A673 (cell line): ENCODE measurements at regions not wholly inside any gene's neighbourhood (a gene's known extent, or its start where the extent isn't known, plus 50 kb on each side); places are given as distances from the start of the nearest gene placed in this dataset.

Experiments
- BruUV-seq: library from RNA; stranded (reverse); fragments of 400-500 nt; replicated peaks from 2 replicates; lab custom pipeline; 2021; lab: Mats Ljungman, UMichigan
- CTCF ChIA-PET: fragments of 300-600 bp; sonication (Branson Sonifier 250); formaldehyde crosslinking; loops from one replicate; lab custom pipeline; 2022; ENCODE audit warnings: antibody characterized with exemption; lab: Charles Lee
- POLR2A ChIA-PET: fragments of 300-600 bp; sonication (Branson Sonifier 250); formaldehyde crosslinking; loops from one replicate; lab custom pipeline; 2022; ENCODE audit warnings: antibody characterized with exemption; ENCODE audit not compliant: low non-redundant PET; lab: Charles Lee
- DNase-seq: peaks from one replicate; pipeline ENCODE4 v3.0.0-alpha.2; 2015; ENCODE audit warnings: low spot score
- H3K27ac ChIP-seq: fragments of 200-600 bp; sonication (generic); 2 replicates; pipeline ENCODE4 v1.5.1; 2016; ENCODE audit warnings: mixed run types, low read depth, mild to moderate bottlenecking, mixed read lengths, antibody characterized with exemption, low read length; ENCODE audit not compliant: poor library complexity, severe bottlenecking
- H3K27me3 ChIP-seq: fragments of 200-600 bp; sonication (generic); replicated peaks from 2 replicates; pipeline ENCODE4 v1.6.1; 2017; ENCODE audit warnings: mixed run types, low read depth, mild to moderate bottlenecking, mixed read lengths, antibody characterized with exemption, low read length; ENCODE audit not compliant: insufficient read depth, poor library complexity
- H3K36me3 ChIP-seq: fragments of 200-600 bp; sonication (generic); 2 replicates; pipeline ENCODE4 v1.6.1; 2016; ENCODE audit warnings: mixed run types, mild to moderate bottlenecking, mixed read lengths, antibody characterized with exemption, low read length; ENCODE audit not compliant: insufficient read depth, poor library complexity, severe bottlenecking
- H3K4me1 ChIP-seq: fragments of 200-600 bp; sonication (generic); 2 replicates; pipeline ENCODE4 v1.6.1; 2017; ENCODE audit warnings: mixed run types, mild to moderate bottlenecking, mixed read lengths, antibody characterized with exemption, low read length; ENCODE audit not compliant: insufficient read depth, poor library complexity, severe bottlenecking
- H3K4me3 ChIP-seq: fragments of 200-600 bp; sonication (generic); 2 replicates; pipeline ENCODE4 v1.5.1; 2016; ENCODE audit warnings: low read depth, mixed run types, mild to moderate bottlenecking, mixed read lengths, low read length; ENCODE audit not compliant: poor library complexity, severe bottlenecking
- H3K9me3 ChIP-seq: fragments of 200-600 bp; sonication (generic); 2 replicates; pipeline ENCODE4 v1.6.1; 2016; ENCODE audit warnings: mixed run types, low read depth, mild to moderate bottlenecking, mixed read lengths, antibody characterized with exemption, low read length; ENCODE audit not compliant: poor library complexity, severe bottlenecking
- EZH2 ChIP-seq: fragments of 200-600 bp; sonication (generic); IDR thresholded peaks from 2 replicates; pipeline ENCODE4 v1.6.1; 2017; ENCODE audit warnings: borderline replicate concordance, low read depth, mild to moderate bottlenecking, mixed read lengths, antibody characterized with exemption, low read length; ENCODE audit not compliant: poor library complexity, severe bottlenecking
- intact Hi-C: fragments of 100-400 bp; cut with micrococcal nuclease; formaldehyde crosslinking; loops from one replicate; pipeline ENCODE4 v1.10.0; 2022; ENCODE audit not compliant: unreplicated experiment
- TF ChIP-seq, protein P1 (sequence below): fragments of 300-800, 200-600 bp; sonication (generic); conservative IDR thresholded peaks from 2 replicates; pipeline ENCODE4 v1.5.1; 2017; ENCODE audit warnings: low read depth, mild to moderate bottlenecking, antibody characterized with exemption, low read length, moderate library complexity, mixed read lengths

GRCh38 chr5:118646917-118647316 is 341.4 kb downstream of the DTWD2 start:
- POLR2A ChIA-PET, result no interaction called here
- Histone ChIP-seq H3K9me3 (no peaks in the 10 kb centered on the region), H3K36me3 (no peaks in the 10 kb centered on the region), H3K27me3 (no peaks in the 10 kb centered on the region), H3K4me1 (no peaks in the 10 kb centered on the region), H3K4me3 (no peak overlapping the region), H3K27ac (no peak overlapping the region)
- no peak for DNase-seq
- TF ChIP-seq, protein P1, sequence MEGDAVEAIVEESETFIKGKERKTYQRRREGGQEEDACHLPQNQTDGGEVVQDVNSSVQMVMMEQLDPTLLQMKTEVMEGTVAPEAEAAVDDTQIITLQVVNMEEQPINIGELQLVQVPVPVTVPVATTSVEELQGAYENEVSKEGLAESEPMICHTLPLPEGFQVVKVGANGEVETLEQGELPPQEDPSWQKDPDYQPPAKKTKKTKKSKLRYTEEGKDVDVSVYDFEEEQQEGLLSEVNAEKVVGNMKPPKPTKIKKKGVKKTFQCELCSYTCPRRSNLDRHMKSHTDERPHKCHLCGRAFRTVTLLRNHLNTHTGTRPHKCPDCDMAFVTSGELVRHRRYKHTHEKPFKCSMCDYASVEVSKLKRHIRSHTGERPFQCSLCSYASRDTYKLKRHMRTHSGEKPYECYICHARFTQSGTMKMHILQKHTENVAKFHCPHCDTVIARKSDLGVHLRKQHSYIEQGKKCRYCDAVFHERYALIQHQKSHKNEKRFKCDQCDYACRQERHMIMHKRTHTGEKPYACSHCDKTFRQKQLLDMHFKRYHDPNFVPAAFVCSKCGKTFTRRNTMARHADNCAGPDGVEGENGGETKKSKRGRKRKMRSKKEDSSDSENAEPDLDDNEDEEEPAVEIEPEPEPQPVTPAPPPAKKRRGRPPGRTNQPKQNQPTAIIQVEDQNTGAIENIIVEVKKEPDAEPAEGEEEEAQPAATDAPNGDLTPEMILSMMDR, result no peak
- TF ChIP-seq EZH2, result no peak
- intact Hi-C loops, result no loop called here
- CTCF ChIA-PET, result no interaction called here
- BruUV-seq, result no TSS peak

DNA sequence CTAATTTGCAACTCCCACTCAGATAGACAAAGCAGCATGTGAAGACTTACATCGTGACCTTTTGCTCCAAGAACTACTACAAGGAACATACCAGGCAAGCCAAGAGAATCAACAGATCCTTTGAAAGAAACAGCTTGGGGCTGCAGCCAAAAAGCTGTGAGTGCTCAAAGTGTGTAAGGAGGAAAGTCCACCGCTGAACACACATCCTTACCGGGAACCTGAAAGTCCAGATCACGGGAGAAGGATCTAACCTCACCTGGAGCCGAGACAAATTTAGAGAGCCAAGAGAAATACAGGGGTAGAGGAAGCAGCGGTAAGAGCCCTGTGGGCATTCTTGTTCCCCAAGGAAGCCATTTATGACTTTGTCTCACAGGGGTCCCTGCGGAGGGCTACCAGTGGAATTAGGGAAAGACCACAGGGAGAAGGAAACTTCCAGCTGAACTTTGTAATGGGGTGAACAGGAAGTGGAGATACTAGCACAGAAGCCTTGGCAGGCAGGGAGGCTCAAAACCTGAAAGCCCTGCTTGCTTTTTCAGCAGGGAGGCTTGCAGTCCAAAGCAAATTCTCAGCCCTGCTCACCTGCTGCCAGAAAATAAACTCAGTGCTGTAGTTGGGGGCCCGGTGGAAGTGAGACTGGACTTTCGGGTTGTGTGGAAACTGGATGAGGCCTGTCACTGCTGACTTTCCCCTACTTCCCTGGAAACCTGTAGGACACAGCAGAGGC is 350.2 kb downstream of the DTWD2 start:
- Histone ChIP-seq H3K27me3 (no peaks in the 10 kb centered on the region), H3K4me3 (no peak overlapping the region), H3K4me1 (no peaks in the 10 kb centered on the region), H3K27ac (no peak overlapping the region), H3K9me3 (peaks cover 3% of the 10 kb centered on the region), H3K36me3 (no peaks in the 10 kb centered on the region)
- BruUV-seq, result no TSS peak
- no peak for DNase-seq
- ChIA-PET POLR2A (no interaction called here), CTCF (no interaction called here)
- intact Hi-C loops, result no loop called here
- TF ChIP-seq, protein P1, result no peak
- TF ChIP-seq EZH2, result no peak

- Histone ChIP-seq H3K4me3 (no peak overlapping the region), H3K9me3 (no peaks in the 10 kb centered on the region)
- BruUV-seq, result no TSS peak
These were observed 359.5 kb downstream of the DTWD2 start for GRCh38 chr5:118628660-118629354.

More at GRCh38 chr5:118628660-118629354, 359.5 kb downstream of the DTWD2 start:
- Histone ChIP-seq H3K27me3 (no peaks in the 10 kb centered on the region), H3K4me1 (no peaks in the 10 kb centered on the region), H3K36me3 (no peaks in the 10 kb centered on the region), H3K27ac (no peak overlapping the region)
- no peak for DNase-seq
- CTCF ChIA-PET, result no interaction called here
- POLR2A ChIA-PET, result no interaction called here
- intact Hi-C loops, result no loop called here
- TF ChIP-seq, protein P1, result no peak
- TF ChIP-seq EZH2, result no peak
